ENCODE measurements at regions not wholly inside any gene's neighbourhood (a gene's known extent, or its start where the extent isn't known, plus 50 kb on each side); places are given as distances from the start of the nearest gene placed in this dataset.

DNA sequence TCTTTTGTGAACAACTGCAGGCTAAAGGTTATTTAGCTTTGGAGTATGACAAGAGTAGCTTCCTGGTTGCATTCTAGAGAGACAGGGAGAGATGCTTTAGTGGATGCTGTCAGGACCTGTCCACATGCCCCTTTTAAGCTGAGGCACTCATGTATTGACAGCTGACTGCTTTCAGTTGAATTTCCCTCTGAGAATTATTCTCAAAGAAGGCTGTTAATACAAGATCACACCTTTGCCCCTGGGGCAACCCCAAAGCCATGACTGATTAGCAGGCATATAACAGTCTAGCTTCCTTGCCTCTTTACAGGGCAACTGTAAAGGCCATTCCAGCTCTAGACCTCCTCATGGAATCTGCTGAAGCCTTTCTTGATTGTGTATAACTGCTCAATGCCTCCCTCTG, 117.6 kb upstream of the ATP10B start:
- TF ChIP-seq, protein P1, sequence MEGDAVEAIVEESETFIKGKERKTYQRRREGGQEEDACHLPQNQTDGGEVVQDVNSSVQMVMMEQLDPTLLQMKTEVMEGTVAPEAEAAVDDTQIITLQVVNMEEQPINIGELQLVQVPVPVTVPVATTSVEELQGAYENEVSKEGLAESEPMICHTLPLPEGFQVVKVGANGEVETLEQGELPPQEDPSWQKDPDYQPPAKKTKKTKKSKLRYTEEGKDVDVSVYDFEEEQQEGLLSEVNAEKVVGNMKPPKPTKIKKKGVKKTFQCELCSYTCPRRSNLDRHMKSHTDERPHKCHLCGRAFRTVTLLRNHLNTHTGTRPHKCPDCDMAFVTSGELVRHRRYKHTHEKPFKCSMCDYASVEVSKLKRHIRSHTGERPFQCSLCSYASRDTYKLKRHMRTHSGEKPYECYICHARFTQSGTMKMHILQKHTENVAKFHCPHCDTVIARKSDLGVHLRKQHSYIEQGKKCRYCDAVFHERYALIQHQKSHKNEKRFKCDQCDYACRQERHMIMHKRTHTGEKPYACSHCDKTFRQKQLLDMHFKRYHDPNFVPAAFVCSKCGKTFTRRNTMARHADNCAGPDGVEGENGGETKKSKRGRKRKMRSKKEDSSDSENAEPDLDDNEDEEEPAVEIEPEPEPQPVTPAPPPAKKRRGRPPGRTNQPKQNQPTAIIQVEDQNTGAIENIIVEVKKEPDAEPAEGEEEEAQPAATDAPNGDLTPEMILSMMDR (IDR thresholded peaks at IDR 0.05) = no peak
- no peak for TF ChIP-seq POLR2A (IDR thresholded peaks at IDR 0.05)
